GM19324 (cell line): ENCODE measurements at regions not wholly inside any gene's neighbourhood (a gene's known extent, or its start where the extent isn't known, plus 50 kb on each side); places are given as distances from the start of the nearest gene placed in this dataset.
"Not testable (repeated sequence)": the region's sequence is repeated elsewhere in the genome, so short reads cannot be mapped to it uniquely, and the experiment has no call there.

Experiments
- ATAC-seq: cut with Tn5 transposase; IDR thresholded peaks from one replicate; pipeline ENCODE4 v1.9.1; 2021; ENCODE audit warnings: mild to moderate bottlenecking, moderate library complexity; ENCODE audit not compliant: unreplicated experiment, low FRiP score

DNA sequence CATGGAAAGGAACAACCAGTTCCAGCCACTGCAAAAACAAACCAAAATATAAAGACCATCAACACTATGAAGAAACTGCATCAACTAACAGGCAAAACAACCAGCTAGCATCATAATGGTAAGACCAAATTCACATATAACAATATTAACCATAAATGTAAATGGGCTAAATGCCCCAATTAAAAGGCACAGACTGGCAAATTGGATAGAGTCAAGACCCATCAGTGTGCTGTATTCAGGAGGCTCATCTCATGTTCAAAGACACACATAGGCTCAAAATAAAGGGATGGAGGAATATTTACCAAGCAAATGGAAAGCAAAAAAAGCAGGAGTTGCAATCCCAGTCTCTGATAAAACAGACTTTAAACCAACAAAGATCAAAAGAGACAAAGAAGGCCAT lies 89.7 kb upstream of the SETMAR start:
- ATAC-seq: not testable (repeated sequence)

DNA sequence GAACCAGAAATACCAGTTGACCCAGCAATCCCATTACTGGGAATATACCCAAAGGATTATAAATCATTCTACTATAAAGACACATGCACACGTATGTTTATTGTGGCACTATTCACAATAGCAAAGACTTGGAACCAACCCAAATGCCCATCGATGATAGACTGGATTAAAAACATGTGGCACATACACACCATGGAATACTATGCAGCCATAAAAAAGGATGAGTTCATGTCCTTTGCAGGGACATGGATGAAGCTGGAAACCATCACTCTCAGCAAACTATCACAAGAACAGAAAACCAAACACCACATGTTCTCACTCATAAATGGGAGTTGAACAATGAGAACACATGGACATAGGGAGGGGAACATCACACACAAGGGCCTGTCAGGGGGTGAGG lies 86.2 kb upstream of the SETMAR start:
- ATAC-seq: not testable (repeated sequence)

- ATAC-seq: no peak
These were observed 84.5 kb upstream of the SETMAR start for GRCh38 chr3:4218456-4219226.

GRCh38 chr3:4219227-4219568 lies 84.0 kb upstream of the SETMAR start:
- no peak for ATAC-seq

GRCh38 chr3:4220065-4220464 lies 83.1 kb upstream of the SETMAR start:
- no peak for ATAC-seq

GRCh38 chr3:4222574-4223175 lies 80.5 kb upstream of the SETMAR start:
- no peak for ATAC-seq

DNA sequence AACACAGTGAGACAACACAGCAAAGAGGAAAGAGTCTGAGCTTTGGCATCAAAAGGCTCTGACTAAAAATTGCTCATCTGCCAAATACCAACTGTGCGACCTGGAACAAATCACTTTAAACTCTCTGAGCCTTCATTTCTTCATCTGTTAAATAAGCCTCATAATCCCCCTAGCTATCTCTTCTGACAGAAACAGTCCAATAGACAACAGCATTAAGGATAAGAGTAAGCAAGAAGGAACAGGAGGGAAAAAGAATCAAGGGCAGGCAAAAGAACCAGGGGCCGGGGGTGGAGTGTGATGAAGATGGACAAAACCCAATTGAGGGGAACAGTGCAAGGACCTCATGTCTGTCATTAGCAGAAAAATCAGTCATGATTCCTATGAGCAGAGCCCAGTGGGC lies 79.4 kb upstream of the SETMAR start:
- no peak for ATAC-seq

DNA sequence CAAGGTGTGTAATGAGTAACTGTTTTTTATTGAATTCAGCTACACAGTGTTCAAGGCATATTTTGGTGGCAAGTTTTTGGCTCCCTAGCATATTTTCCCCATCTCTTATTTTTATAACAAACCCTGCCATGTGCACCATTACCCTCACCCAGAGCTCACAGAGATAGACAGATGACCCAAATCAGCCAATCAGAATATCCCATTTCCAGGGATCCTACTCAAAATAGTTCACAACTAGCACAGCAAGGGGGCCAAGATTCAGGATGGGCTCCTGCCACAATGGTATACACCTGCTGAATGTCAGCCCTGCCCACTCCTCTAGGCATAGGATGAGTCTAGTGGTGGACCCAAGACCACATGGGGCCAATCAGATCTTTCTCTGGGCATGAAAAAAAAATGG lies 78.8 kb upstream of the SETMAR start:
- ATAC-seq: no peak

DNA sequence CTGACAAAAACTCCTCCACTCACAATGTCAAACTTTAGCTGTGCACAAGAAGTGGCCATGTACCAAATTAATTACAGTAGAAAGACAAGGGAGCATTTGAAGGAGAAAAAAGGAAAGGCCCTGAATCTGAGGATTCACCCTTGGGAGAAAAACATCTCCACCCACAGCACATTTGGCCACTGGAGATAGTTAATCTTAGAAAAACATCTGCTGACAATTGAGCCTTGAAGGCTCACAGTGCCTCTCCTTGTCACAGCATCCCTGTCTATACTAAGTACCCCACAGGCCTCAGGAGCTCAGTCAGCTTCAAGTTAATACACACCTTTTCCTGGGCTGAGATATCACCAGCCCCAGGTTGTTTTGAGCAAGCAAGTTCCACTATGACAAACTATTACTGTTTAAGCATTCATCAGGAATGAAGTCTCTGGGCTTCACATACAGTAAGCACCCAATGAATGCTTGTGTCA lies 78.1 kb upstream of the SETMAR start:
- ATAC-seq: no peak

DNA sequence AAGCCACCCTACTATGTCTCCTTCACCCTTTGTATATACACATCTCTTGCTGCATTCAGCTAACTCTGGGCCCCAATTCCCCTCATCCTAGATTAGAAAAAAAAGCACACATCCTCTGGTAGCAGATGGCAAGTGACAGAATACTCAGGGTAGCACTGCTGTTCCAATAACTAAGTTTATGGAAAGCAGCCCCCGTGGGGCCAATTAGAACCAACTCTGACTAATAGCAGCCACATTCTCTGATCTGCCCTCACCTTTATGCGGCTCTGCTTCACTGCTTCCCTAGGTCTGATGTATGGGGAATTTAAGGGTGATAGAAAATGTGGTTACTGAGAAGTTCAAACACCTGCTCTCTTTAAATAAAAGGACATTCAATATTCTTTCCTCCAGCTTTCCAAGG lies 74.9 kb upstream of the SETMAR start:
- no peak for ATAC-seq

- ATAC-seq: no peak
These were observed 72.1 kb upstream of the SETMAR start for GRCh38 chr3:4231041-4231440.

DNA sequence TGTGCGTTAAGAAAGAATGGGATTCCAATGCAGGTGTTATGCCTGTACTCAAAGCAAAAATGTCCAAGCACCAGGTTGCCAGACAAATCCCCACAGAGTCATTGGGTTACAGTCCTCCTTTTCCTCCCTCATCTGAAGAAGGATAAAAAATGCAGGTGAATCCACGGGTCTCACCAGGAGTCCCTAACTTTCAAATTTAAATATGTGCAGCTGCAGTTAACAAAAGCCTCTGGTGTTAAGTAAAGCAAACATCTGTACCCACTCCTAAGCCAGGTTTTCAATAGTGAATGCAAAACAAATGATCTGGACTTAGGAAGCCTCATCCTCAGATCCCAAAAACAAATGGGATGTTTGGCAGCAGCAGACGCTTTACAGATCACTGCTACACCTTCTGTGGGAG lies 70.4 kb upstream of the SETMAR start:
- ATAC-seq: no peak

- no peak for ATAC-seq
These were observed 69.7 kb upstream of the SETMAR start for GRCh38 chr3:4233488-4233887.

- ATAC-seq: no peak
These were observed 68.3 kb upstream of the SETMAR start for GRCh38 chr3:4234889-4235288.

DNA sequence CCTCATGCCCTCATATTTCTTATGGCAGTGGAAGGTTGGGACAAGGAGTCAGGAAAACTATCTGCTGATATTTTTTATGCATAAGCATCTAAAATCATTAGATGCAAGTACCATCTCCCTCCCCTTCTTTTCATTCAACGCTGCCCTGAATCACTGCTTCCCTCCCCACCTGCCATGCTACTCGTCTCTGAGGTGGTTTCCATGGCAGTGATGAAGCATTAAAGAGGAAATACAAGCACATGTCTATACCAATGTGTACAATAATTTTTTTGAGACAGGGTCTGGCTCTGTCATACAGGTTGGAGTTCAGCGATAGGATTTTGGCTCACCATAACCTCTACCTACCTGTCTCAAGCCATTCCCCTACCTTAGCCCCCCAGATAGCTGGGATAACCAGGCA lies 67.5 kb upstream of the SETMAR start:
- ATAC-seq: no peak

DNA sequence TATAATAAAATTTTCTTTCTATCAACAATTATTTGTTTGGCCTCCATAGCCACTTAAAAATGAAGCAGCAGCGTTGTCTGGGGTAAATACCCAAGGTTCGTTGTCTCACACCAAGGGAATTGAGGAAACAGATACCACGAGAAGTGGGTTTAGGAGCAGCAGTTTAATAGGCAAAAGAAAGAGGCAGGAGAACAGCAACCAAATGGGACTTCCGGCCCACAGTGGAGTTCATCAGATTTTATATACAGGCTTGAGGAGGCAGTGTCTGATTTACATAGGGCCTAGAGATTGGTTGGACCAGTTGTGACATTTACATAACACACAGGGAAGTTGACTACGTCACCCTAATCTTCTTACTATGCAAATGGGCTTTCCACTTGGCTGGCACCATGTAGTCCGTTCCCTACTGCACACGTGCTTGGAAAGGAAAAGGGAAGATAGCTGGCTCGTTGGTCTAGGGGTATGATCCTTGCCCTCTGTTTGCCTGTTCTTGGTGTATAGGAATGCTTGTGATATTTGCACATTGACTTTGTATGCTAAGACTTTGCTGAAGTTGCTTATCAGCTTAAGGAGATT lies 61.5 kb upstream of the SETMAR start:
- no peak for ATAC-seq

GRCh38 chr3:4245671-4246070 lies 57.5 kb upstream of the SETMAR start:
- no peak for ATAC-seq

GRCh38 chr3:4247391-4247790 lies 55.8 kb upstream of the SETMAR start:
- ATAC-seq: no peak

GRCh38 chr3:4250064-4250463 lies 53.1 kb upstream of the SETMAR start:
- ATAC-seq: no peak

GRCh38 chr3:4251412-4251811 lies 51.8 kb upstream of the SETMAR start:
- no peak for ATAC-seq

DNA sequence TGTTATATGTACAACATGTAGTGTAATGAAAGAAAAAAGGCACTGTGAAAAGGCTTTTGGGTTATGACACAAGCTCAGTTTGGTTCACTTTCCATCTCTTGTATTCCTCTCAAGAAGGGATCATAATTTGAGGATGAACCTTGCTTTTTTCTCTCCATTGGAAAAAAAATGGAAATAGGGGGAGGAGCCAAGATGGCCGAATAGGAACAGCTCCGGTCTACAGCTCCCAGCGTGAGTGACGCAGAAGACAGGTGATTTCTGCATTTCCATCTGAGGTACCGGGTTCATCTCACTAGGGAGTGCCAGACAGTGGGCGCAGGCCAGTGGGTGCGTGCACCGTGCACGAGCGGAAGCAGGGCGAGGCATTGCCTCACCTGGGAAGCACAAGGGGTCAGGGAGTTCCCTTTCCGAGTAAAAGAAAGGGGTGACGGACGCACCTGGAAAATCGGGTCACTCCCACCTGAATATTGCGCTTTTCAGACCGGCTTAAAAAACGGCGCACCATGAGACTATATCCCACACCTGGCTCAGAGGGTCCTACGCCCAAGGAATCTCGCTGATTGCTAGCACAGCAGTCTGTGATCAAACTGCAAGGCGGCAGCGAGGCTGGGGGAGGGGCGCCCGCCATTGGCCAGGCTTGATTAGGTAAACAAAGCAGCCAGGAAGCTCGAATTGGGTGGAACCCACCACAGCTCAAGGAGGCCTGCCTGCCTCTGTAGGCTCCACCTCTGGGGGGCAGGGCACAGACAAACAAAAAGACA lies 49.9 kb upstream of the SETMAR start:
- not testable (repeated sequence) for ATAC-seq
